HG03439 (cell line): ENCODE measurements at regions not wholly inside any gene's neighbourhood (a gene's known extent, or its start where the extent isn't known, plus 50 kb on each side); places are given as distances from the start of the nearest gene placed in this dataset.

Source experiments
- ATAC-seq: cut with Tn5 transposase; IDR thresholded peaks from one replicate; pipeline ENCODE4 v1.9.1; 2021; ENCODE audit warnings: mild to moderate bottlenecking, moderate library complexity; ENCODE audit not compliant: unreplicated experiment

DNA sequence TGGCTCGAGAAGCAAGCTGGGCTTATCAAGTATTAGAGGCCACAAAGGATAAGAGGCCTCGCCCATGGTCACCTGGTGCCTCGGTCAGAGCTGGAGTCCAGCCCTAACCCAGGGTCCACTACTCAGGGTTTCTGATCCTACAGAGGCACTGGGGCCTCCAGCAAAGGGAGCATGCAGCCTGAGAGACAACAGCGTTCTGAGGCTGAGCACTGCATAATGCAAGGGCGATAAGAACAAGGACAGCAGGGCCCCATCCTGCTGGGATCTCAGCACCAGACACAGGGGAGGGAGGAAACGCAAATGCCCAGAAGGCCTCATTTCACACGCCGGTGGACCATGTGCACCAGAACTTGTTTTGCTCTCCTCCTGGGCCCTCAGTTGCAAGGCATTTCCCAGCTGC is 63.0 kb downstream of the C5orf15 start:
- no peak for ATAC-seq

DNA sequence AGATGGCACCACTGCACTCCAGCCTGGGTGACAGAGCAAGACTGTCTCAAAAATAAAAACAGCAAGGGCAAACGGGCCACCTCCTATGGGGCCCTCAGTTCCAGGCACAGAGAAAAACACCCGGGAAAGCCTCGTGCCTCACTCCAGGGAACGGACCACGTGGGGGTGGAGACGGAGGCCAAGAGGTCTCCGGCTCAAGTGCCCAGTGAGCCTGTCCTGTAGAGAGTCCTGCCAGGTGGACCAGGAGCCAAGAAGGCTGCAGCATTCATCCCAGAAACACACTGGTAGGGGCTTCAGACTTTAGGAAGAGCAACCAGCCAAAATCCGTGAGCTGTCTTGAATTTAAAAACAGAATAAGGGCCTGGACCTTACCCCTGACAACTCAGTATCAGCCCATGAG is 63.8 kb downstream of the C5orf15 start:
- ATAC-seq, result no peak

DNA sequence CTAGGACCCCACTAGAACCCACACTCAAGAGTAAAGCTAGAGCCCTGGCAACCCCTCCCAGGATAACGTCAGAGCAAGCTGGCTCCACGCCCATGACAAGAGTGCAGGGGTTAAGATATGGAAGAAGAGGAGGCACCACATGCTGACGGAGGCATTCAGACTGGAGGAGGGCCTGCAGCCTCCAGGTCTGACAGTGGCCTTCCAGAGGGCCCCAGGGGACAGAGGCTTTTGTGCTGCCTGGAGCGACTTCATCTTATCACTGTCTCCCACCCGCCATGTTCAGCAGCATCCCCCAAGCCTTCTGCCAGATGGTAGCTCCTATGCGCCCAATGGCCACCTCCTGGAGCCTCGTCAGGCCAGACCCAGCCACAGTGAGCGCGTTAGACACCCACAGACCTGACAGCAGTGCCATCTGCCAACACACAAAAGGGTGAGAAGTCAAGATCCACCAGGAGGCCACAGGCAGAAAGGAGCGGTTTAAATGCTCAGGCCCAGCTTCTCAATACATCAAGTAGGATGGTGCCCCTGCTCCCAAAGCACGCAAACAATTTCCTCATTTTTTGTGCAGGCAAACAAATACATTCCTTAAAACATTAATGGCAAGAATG is 65.8 kb downstream of the C5orf15 start:
- ATAC-seq, result no peak

DNA sequence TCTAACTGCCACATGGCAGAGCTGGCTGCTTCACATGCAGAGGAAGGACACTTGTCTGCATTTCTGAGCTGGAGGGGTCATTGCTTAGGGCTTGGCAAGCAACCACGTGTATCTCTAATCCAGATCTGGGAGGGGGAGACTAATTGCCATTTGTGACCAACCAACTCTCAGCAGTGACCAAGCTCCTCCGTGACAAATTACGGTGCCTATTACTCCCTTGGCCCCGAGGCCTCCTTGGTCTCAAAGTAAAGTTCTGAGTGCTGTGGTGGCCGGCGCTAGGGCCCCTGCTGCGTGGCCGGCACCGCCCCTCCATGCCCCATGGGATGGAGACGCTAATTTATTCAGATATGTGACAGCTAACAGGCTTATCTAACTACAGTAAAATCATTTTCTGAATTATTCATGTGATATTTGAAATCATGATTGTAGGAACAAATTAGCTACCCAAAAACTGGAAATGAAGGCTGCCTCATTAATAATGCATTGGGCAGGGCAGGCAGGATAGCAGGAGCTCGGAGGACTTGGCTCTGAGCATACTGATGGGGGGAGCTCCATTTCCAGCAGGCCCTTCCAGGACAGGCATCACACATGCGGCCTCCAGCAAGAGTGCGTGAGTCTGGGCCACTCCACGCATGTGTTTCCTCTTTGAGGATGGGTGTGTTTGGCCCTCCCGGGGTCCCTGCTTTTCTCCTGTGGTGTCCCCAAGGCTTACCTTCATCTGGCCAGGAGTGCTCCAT is 67.7 kb downstream of the C5orf15 start:
- no peak for ATAC-seq

DNA sequence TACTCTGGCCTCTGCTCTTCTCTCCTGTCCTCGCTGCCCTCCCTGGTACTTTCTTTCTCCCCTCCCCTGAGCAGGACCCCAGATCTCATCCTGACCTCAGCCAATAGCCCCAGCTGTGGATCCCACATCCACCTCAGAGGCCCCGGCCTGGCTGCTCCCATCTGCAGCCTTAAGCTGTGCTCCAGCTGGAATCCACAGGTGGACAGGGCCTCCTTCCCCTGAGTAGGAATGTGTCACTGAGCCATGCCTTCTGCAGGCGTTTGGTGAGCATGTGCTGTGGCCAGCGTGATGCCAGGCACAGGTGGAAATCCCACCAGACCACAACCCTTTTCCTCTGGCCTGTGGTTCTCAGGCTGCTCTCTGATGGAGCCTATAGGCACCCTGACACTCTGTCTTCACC is 68.9 kb downstream of the C5orf15 start:
- no peak for ATAC-seq

DNA sequence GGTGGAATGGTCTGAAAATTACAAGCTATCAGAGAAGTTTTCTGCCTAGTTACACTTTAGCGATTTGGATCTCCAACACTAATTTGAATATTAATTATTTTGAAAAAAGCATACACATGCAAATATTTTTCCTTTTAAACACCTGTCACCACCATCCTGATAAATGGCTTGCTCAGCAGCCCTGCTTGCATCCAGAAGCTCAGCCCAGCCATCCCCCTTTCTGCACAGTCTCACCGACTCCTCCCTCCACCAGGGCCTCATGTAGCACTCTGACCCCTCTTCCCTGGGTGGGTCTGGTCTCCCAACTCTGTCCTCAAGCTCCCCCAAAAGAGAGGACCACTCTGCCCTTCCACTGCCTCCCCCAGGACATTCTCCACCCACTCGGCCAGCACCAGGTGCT is 70.0 kb downstream of the C5orf15 start:
- no peak for ATAC-seq

DNA sequence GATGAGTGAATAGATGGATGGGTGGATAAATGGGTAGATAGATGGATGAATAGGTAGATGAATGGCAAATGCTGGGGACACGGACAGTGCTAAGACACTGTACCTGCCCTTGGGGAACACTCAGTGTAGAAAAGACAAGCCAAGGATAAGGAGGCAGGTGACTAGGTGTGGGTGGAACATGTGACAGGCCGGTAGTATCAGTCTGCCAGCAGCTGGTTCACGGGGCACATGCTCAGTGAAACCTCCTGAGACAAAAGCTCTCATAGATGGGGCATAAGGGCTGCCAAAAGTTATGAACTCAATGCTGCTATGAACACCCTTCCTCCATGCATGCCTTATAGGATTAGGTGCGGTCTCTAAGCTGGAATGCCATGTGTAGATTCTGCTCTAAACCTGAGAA is 71.0 kb downstream of the C5orf15 start:
- ATAC-seq, result no peak

DNA sequence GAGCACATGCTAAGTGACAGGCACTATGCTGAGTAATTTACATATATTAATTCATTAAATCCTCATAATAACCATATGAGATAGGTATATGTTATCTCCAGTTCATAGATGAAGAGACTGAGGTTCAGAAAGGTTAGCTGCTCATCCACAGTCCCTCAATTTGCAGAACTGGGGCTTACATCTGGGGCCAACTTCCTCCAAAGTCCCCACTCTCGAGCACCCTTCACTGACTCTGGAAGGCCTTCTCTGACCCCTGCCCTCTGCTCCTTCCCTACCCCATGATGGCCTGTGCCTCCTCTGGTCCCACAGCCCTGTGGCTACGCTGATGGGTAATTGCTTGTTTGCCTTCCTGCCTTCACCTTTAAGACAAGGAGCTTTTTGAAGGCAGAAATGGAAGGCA is 71.6 kb downstream of the C5orf15 start:
- no peak for ATAC-seq

DNA sequence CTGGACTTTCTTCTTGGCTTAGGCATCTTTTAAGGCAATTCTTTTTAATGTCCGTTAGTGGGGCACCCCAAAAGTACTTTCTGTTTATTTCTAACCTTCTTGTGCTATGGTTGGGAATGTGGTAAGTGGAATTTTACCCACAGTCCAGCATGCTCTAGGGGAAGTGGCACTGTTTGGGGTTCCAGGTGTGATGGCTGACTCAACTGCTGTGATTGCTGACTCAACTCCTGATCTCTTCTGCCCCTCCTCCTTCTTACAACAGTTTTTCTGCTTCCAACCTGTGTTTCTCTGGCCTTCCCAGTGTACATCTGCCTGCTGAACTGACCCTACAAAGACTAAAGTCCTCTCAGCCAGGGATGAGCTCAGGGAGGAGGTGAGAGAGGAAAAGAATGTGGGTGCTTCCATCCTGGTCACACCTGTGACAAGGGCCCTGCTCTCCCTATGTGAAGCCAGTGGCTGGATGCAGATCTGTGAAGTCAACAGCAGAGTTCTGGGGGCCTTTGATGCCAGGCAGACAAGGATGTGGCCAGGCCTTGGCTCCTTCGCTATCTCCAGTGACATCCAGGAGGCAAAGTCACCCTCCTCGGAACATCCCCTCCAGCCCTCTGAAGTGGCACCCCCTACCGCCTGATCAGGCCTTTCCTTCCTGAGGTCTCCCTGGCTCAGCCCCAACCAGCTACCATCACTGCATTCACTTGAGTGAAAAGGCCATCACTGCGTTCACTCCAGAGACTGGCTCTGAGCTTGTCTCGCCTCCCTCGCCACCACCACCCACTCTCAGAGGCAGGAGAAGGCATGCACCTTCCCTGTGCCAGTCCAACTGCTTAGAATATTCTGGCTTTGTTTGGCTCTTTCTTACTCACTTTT is 72.2 kb downstream of the C5orf15 start:
- no peak for ATAC-seq

DNA sequence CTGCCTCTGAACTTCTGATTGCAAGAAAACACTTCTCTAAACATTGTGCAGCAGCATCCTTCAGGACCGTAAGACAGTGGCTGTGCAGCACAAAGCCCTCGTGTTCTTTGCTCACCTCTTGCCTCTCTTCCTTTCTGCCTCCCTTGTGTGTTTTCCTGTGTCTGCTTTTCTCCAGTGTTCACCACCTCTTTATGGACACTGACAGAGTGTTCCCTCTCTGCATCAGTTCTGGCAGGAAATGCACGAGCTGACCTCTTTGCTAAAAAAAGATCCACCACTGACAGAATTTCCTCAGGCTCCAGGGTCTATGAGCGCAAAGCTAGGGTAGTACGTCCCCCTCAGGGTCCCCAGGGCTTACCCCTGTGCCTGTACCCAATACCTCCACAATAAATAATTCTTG is 74.3 kb downstream of the C5orf15 start:
- no peak for ATAC-seq

DNA sequence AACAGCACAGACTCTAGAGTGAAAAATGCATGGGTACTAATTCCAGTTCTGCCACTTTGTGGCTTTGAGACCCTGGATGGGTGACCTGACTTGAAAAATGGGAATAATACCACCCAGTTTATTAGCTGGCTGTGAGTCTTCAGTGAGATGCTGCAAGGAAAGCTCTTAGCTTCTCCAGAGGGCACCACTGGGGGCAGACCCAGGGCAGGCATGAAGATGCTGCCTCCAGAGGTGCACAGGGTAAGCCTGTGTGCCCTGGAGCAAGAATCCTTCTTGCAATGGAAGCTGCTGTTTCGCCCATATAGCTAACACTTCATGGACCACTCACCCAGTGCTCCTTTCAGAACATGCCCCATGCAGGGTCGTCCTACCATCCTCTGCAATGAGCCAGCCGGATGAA is 75.7 kb downstream of the C5orf15 start:
- no peak for ATAC-seq

DNA sequence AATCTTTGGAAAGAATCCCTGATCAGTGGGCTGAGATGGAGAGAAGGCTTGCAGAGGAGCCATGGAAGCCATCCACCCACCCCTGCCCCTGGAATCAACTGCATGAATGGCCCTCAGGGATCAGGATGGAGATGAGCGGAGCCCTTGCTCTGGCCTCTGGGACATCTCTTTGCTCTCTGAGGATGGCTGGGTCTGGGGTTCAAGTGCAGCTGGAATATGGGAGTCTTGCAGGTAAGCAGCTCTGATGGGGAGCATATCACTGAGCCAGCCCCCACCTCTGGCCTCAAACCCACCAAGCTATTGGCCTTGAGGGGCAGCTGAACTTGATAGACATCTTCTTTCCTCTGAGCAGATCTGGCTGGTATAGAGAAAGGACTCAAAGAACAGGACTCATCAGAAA is 76.1 kb downstream of the C5orf15 start:
- ATAC-seq, result no peak

DNA sequence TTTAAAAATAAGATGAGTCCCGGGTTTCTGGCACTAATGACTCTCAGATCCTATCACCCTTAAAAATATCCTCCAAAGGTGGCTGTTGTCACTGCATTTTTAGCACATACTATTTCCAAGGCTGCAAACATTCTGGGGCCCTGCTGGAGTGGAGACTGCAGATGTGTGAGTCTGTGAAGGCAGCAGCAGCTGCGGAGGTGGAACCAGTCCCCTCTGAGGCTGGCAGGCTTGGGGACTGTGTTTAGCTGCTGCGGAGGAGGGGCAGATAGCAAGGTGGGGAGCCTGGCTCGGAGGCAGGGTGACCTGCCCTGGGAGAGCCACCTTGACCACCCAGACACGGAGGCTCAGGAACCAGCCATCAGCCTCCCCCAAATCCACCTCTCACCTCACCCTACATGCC is 77.0 kb downstream of the C5orf15 start:
- no peak for ATAC-seq

DNA sequence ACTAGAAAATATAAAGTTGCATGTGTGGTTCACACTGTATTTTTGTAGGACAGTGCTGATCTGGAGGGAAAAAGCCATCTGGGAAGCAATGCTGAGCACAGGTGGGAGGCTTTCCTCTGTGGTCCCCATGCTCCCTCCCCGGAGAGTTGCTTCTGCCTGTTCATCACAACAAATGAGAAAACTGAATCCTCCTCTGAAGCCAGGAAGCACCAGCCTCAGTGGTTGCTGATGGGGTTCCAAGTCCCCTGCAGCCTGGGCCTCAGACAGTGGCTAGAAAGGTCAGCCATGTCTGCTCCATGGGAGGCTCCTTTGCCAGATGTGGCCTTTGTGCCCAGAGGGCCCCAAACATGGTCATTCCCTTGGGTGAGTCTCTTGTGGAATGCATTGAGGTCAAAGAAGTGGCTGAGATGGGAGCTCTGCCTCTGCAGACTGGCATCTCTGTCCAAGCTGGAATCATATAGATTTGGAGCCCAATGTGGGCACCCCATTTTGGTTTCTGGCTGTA is 77.6 kb downstream of the C5orf15 start:
- ATAC-seq, result no peak

DNA sequence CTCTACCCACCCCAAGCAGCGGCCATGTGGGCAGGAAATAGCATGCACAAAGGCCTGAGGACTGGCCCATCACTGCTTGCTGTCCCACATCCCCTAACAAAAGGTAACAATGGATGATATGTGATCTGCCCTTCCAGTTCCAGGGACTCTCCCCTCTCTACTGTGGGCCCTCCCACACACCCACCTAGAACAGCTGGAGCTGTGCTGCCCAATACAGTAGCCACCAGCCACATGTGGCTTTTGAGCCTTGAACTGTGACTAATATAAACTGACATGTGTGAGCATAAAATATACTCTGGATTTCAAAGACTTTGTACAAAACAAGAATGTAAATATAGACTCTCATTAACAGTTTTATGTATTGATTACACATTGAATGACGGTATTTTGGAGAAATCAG is 78.1 kb downstream of the C5orf15 start:
- no peak for ATAC-seq

DNA sequence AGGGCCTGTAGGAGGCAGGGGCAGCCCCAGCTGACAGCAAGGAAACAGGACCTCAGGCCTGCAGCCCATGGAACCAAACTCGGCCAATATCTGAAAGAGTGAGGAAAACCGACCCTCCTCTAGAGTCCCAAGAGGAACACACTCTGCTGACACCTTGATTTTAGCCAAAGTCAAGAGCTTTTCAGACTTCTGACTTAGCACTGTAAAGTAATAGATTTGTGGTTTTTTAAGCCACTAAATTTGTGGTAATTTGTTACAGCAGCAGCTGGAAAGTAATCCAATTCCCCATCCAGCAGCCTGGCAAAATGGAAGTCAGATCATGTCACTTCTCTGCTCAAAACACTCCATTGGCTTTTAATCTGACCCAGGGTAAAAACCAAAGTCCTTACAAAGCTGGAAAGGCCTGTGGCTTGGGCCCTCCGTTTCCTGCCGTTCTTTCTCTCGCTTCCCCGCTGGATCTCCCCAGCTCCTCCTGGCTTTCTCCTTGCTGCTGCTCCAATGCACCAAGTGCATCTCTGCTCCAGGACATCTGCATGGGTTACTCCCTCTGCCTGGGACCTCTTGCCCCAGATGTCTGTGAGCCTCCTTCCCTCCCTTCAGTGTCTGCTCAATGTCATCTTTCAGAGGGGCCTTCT is 79.0 kb downstream of the C5orf15 start:
- no peak for ATAC-seq

DNA sequence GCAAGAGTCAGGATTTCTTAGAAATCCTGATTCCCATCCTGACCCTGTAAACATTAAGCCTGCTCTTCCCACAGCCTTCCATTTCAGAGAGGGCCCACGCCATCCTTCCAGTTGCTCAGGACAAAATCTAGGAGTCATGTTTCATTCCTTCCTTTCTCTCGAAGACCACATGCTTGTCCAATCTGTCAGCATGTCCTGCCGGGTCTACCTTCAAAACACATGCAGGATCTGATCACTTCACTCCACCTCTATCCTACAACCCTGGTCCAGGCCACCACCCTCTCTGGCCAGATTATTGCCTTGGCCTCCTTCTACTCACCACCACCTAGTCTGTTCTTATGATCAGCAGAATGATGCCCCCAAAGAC is 79.8 kb downstream of the C5orf15 start:
- no peak for ATAC-seq

DNA sequence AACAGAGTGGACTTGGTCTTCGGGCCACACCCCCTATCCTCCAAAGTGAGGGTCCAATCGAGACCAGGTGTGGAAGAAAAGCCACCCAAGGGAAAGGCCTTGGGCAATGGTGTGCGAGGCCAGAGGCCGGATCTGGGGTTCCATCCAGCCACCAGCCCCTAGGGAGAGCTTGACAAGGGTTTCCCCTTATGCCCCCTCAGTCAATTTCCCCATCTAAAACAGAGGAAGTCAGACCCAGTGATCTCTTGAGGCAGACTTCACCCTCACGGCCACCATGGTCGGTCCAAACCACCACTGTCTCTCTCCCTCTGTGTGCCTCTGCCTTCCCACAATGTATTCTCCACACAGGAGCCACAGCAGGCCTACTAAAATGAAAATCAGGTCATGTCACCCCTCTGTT is 82.9 kb downstream of the C5orf15 start:
- ATAC-seq, result no peak

DNA sequence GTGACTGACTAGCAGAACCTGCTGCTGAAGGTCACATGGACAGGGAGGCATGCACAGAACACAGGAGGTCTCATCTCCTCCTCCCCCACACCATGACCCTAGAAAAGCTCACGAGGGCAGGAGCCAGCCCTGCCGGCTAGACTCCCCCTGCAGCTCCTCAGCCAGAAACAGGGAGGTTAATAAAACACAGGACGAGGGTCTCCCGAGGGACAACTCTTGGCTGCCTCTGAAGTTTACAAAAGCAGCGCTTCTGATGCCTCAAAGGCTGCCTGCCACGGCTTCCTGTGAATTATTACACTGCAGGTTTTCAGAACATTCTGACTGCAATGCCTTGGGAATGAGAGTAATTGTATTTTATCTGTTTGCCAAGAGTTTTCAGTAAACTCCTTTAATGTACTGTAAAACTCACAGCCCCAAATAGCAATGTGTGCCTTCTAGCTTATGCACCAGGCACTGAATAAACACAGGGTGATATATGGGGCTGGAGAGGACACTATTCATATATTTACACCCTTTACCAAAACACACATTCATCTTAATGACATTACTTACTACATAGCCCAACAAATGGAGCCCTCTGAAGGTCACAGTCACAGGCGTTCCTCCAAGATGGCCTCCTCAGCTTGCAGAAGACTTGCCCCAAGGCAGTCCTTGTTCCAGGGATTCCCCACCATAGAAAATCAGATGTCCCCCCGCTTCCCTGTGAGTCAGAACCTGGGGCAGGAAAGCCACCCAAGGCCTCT is 83.7 kb downstream of the C5orf15 start:
- ATAC-seq, result no peak

DNA sequence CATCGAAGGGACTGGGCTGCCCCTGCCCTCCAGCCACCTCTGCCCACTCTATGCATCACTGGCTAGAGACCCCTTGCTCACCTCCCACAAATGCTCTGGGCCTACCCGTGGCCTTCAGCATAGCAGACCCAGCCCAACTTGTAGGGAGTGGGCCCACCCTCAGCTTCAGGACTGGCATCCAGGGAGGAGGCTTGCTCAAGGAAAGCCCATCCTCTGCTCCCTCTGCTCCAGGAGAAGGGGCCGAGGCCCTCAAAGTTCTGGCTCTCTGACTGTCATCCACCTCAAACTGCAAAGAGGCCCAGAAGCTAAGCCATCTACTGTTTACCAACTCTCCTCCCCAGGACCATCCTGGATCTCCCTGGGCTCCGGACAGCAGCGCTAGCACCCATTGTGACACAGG is 84.5 kb downstream of the C5orf15 start:
- ATAC-seq, result no peak

DNA sequence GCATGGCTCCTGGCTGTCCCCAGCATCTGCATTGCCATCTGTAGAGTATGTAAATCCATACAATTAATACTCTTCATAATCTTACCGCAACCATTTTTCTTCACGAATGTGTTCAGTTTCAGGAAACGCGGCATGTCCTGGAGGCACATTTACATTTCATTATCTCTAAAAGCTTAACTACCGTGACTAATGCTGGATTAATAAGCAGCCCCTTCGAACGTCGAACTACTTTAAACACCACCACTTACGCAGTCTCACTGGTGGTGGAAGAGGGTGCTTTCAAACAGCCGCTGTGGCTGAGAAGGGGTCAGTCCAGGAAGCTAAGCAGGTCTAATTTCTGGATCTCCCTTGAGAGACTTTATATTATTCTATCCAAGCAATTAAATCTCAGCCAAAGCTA is 85.6 kb downstream of the C5orf15 start:
- no peak for ATAC-seq
